ENCODE measurements at regions not wholly inside any gene's neighbourhood (a gene's known extent, or its start where the extent isn't known, plus 50 kb on each side); places are given as distances from the start of the nearest gene placed in this dataset.

- TF ChIP-seq CTCF (IDR thresholded peaks at IDR 0.05) (no peak), POLR2AphosphoS5 (IDR thresholded peaks at IDR 0.05) (no peak), POLR2A (IDR thresholded peaks at IDR 0.05) (no peak), EP300 (IDR thresholded peaks at IDR 0.05) (no peak)
Observed at GRCh38 chr13:19266979-19267378, 85.4 kb upstream of the TUBA3C start.

Measured in gastroesophageal sphincter (tissue), 3 donors.